ENCODE measurements at regions not wholly inside any gene's neighbourhood (a gene's known extent, or its start where the extent isn't known, plus 50 kb on each side); places are given as distances from the start of the nearest gene placed in this dataset.

- Mint-ChIP-seq H3K27ac (no peak overlapping the region), H3K9me3 (peaks cover 12 to 17% of the 10 kb centered on the region in 2 donors), H3K4me1 (no peaks in the 10 kb centered on the region), H3K36me3 (peaks cover 6% of the 10 kb centered on the region), H3K27me3 (ENCODE audit: low read depth in 2 of 2) (no peaks in the 10 kb centered on the region), H3K4me3 (no peak overlapping the region)
- DNase-seq (no peak), ATAC-seq (no peak)
- H3K27ac ChIP-seq (ENCODE audit: low read length) = no peak overlapping the region
- no peaks in the 10 kb centered on the region for H3K27me3 ChIP-seq (ENCODE audit: control insufficient read depth, insufficient read depth, low read length)
- no peaks in the 10 kb centered on the region for H3K36me3 ChIP-seq (ENCODE audit: control insufficient read depth, insufficient read depth, low read length)
- no peak for TF ChIP-seq CTCF (IDR thresholded peaks at IDR 0.05)
- H3K4me3 ChIP-seq (ENCODE audit: low read length) = no peak overlapping the region
- no peaks in the 10 kb centered on the region for H3K9me3 ChIP-seq (ENCODE audit: control insufficient read depth, insufficient read depth, low read length)
- H3K4me1 ChIP-seq (ENCODE audit: control insufficient read depth, insufficient read depth, low read length) = no peaks in the 10 kb centered on the region
- intact Hi-C loops (cut with micrococcal nuclease) = no loop called here
These were observed 188.4 kb upstream of the VEGFC start for GRCh38 chr4:176981074-176981473.

GRCh38 chr4:176981551-176981950 is 188.8 kb upstream of the VEGFC start:
- DNase-seq (no peak), ATAC-seq (no peak)
- Mint-ChIP-seq H3K9me3 (peaks cover 12 to 17% of the 10 kb centered on the region in 2 donors), H3K27me3 (ENCODE audit: low read depth in 2 of 2) (no peaks in the 10 kb centered on the region), H3K36me3 (peaks cover 6% of the 10 kb centered on the region), H3K27ac (no peak overlapping the region), H3K4me3 (no peak overlapping the region), H3K4me1 (no peaks in the 10 kb centered on the region)
- H3K27ac ChIP-seq (ENCODE audit: low read length) = no peak overlapping the region
- H3K36me3 ChIP-seq (ENCODE audit: control insufficient read depth, insufficient read depth, low read length) = no peaks in the 10 kb centered on the region
- WGBS (ENCODE audit: insufficient coverage) = 58% methylated on average over 1 of the region's 2 CpGs
- intact Hi-C loops (cut with micrococcal nuclease) = no loop called here
- H3K4me3 ChIP-seq (ENCODE audit: low read length) = no peak overlapping the region
- no peaks in the 10 kb centered on the region for H3K4me1 ChIP-seq (ENCODE audit: control insufficient read depth, insufficient read depth, low read length)
- H3K9me3 ChIP-seq (ENCODE audit: control insufficient read depth, insufficient read depth, low read length) = no peaks in the 10 kb centered on the region
- H3K27me3 ChIP-seq (ENCODE audit: control insufficient read depth, insufficient read depth, low read length) = no peaks in the 10 kb centered on the region
- no peak for TF ChIP-seq CTCF (IDR thresholded peaks at IDR 0.05)

- DNase-seq (no peak), ATAC-seq (no peak)
- Mint-ChIP-seq H3K36me3 (peaks cover 11% of the 10 kb centered on the region), H3K4me1 (no peaks in the 10 kb centered on the region), H3K27me3 (ENCODE audit: low read depth in 2 of 2) (no peaks in the 10 kb centered on the region), H3K4me3 (no peak overlapping the region), H3K27ac (no peak overlapping the region), H3K9me3 (peaks cover 19 to 22% of the 10 kb centered on the region in 2 donors)
- TF ChIP-seq CTCF (IDR thresholded peaks at IDR 0.05) = no peak
- WGBS (ENCODE audit: insufficient coverage) = 86% methylated on average over 1 of the region's 1 CpG
- H3K27ac ChIP-seq (ENCODE audit: low read length) = no peak overlapping the region
- H3K4me3 ChIP-seq (ENCODE audit: low read length) = no peak overlapping the region
- H3K9me3 ChIP-seq (ENCODE audit: control insufficient read depth, insufficient read depth, low read length) = no peaks in the 10 kb centered on the region
- intact Hi-C loops (cut with micrococcal nuclease) = no loop called here
- no peaks in the 10 kb centered on the region for H3K27me3 ChIP-seq (ENCODE audit: control insufficient read depth, insufficient read depth, low read length)
- H3K36me3 ChIP-seq (ENCODE audit: control insufficient read depth, insufficient read depth, low read length) = no peaks in the 10 kb centered on the region
- H3K4me1 ChIP-seq (ENCODE audit: control insufficient read depth, insufficient read depth, low read length) = no peaks in the 10 kb centered on the region
These were observed 195.5 kb upstream of the VEGFC start for GRCh38 chr4:176988226-176988625.

- Mint-ChIP-seq H3K36me3 (peaks cover 11% of the 10 kb centered on the region), H3K27ac (no peak overlapping the region), H3K4me3 (no peak overlapping the region), H3K4me1 (no peaks in the 10 kb centered on the region), H3K27me3 (ENCODE audit: low read depth in 2 of 2) (no peaks in the 10 kb centered on the region), H3K9me3 (peaks cover 19 to 22% of the 10 kb centered on the region in 2 donors)
- TF ChIP-seq CTCF (IDR thresholded peaks at IDR 0.05) = no peak
- 100% methylated on average over 1 of the region's 1 CpG for WGBS (ENCODE audit: insufficient coverage)
- DNase-seq = no peak
- Histone ChIP-seq H3K4me3 (ENCODE audit: low read length) (no peak overlapping the region), H3K27ac (ENCODE audit: low read length) (no peak overlapping the region), H3K36me3 (ENCODE audit: control insufficient read depth, insufficient read depth, low read length) (no peaks in the 10 kb centered on the region), H3K4me1 (ENCODE audit: control insufficient read depth, insufficient read depth, low read length) (no peaks in the 10 kb centered on the region), H3K9me3 (ENCODE audit: control insufficient read depth, insufficient read depth, low read length) (no peaks in the 10 kb centered on the region), H3K27me3 (ENCODE audit: control insufficient read depth, insufficient read depth, low read length) (no peaks in the 10 kb centered on the region)
- intact Hi-C loops (cut with micrococcal nuclease) = no loop called here
- no peak for ATAC-seq
These were observed 196.5 kb upstream of the VEGFC start for GRCh38 chr4:176989186-176989585.

All from natural killer cell (primary cell).